ENCODE measurements at regions not wholly inside any gene's neighbourhood (a gene's known extent, or its start where the extent isn't known, plus 50 kb on each side); places are given as distances from the start of the nearest gene placed in this dataset.

DNA sequence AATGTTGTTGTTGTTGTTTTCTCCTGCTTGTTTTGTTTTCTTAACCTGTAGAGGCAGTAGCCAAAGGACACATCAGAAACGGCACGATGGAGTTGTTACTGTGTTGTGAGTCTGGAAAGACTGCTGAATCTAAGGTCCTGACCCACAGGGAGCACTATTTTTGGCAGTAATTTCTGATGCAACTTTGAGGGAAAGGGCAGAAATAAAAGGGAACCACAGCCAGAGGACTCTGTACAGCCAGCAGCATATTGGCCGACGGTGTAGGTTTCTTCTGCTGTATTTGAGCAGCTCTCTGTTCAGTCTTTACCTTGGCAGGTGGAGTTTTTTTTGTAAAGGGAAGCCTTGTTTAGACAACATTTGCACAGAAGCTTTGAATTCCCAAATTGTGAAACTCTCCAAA, 203.0 kb upstream of the GPR101 start:
- Histone ChIP-seq H3K9me3 (ENCODE audit: low read depth) (no peaks in the 10 kb centered on the region), H3K4me3 (no peak overlapping the region), H3K27ac (no peak overlapping the region), H3K27me3 (no peaks in the 10 kb centered on the region), H3K9me2 (replicated peaks; ENCODE audit: insufficient read depth) (no peaks in the 10 kb centered on the region), H3K4me2 (no peak overlapping the region), H3K36me3 (replicated peaks; ENCODE audit: insufficient read depth, low read depth) (no peaks in the 10 kb centered on the region), H2AFZ (no peak overlapping the region), H4K20me1 (ENCODE audit: insufficient read depth, poor library complexity, severe bottlenecking) (no peaks in the 10 kb centered on the region), H3K4me1 (ENCODE audit: insufficient read depth) (no peaks in the 10 kb centered on the region), H3K79me2 (no peaks in the 10 kb centered on the region)
- WGBS (ENCODE audit: low lambda C conversion rate, missing lambda C conversion rate) = 78% methylated on average over 4 of the region's 4 CpGs
- DNase-seq (ENCODE audit: low spot score) = no peak
- TF ChIP-seq, protein P1, sequence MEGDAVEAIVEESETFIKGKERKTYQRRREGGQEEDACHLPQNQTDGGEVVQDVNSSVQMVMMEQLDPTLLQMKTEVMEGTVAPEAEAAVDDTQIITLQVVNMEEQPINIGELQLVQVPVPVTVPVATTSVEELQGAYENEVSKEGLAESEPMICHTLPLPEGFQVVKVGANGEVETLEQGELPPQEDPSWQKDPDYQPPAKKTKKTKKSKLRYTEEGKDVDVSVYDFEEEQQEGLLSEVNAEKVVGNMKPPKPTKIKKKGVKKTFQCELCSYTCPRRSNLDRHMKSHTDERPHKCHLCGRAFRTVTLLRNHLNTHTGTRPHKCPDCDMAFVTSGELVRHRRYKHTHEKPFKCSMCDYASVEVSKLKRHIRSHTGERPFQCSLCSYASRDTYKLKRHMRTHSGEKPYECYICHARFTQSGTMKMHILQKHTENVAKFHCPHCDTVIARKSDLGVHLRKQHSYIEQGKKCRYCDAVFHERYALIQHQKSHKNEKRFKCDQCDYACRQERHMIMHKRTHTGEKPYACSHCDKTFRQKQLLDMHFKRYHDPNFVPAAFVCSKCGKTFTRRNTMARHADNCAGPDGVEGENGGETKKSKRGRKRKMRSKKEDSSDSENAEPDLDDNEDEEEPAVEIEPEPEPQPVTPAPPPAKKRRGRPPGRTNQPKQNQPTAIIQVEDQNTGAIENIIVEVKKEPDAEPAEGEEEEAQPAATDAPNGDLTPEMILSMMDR (IDR thresholded peaks at IDR 0.05; ENCODE audit: poor library complexity) = no peak
- TF ChIP-seq EZH2 (IDR thresholded peaks at IDR 0.05; ENCODE audit: borderline replicate concordance) = no peak
- TF ChIP-seq EZH2phosphoT487 (IDR thresholded peaks at IDR 0.05; ENCODE audit: low read depth, severe bottlenecking, unreplicated experiment) = no peak

DNA sequence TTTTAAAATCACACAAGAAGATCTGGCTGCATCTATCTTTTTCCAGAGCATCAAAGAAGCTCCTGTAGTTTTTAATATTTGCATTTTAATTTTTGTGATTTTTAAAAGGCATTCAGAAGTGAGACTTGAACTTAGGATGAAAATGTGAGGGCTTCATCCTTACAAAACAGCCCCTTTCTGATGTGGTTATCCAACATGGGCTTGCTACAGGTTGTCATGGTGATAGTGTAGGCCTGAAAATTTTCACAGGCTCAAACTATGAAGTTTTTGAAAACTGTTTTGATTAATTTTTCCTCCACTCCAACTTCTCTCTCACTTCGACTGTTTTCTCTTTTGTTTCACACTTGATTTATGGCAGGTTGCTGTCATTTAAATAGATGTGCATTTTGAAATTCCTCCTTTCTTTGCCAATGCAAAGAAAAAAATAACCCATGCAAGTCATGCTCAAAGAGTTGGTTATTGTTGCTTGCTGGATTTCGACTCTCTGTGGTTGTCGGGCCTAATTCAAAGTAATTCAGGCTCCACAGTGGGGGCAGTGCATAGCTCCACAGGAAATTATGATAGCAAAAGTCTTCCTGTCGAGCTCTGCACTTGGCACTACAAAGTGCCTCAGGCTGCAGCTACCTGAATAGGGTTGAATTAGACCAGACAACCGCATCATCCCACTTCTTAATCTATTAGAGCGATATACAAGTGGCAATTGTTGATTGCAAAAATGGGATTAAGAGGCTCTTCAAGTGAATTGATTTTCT, 201.0 kb upstream of the GPR101 start:
- no peaks in the 10 kb centered on the region for H4K20me1 ChIP-seq (ENCODE audit: insufficient read depth, poor library complexity, severe bottlenecking)
- TF ChIP-seq, protein P1 (IDR thresholded peaks at IDR 0.05; ENCODE audit: poor library complexity) = no peak
- TF ChIP-seq EZH2phosphoT487 (IDR thresholded peaks at IDR 0.05; ENCODE audit: low read depth, severe bottlenecking, unreplicated experiment) = no peak
- no peak for TF ChIP-seq EZH2 (IDR thresholded peaks at IDR 0.05; ENCODE audit: borderline replicate concordance)
- H3K4me2 ChIP-seq = no peak overlapping the region
- H3K27ac ChIP-seq = no peak overlapping the region
- DNase-seq (ENCODE audit: low spot score) = no peak
- no peaks in the 10 kb centered on the region for H3K27me3 ChIP-seq
- H3K9me2 ChIP-seq (replicated peaks; ENCODE audit: insufficient read depth) = no peaks in the 10 kb centered on the region
- 72% methylated on average over 6 of the region's 6 CpGs for WGBS (ENCODE audit: low lambda C conversion rate, missing lambda C conversion rate)
- H3K4me3 ChIP-seq = no peak overlapping the region
- no peaks in the 10 kb centered on the region for H3K79me2 ChIP-seq
- H3K36me3 ChIP-seq (replicated peaks; ENCODE audit: insufficient read depth, low read depth) = no peaks in the 10 kb centered on the region
- no peaks in the 10 kb centered on the region for H3K4me1 ChIP-seq (ENCODE audit: insufficient read depth)
- H3K9me3 ChIP-seq (ENCODE audit: low read depth) = no peaks in the 10 kb centered on the region
- H2AFZ ChIP-seq = no peak overlapping the region

DNA sequence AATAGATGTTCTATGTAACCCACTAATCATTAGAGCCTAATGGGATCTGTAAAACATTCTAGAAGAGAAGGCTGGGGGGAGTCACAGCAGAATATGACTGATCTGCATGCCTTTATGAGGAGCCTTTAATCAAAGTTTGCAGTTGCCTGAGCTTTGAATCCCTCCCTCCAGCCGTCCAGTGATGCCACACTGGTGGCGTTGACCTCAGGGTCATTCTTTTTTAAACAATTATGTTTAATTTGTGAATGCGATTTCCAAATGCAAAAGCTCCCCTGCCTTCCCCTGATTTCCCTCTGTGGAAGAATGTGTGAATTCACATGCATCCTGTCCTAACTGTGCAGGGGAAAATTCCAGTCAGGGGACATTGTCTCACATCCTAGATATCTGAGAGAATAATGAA, 199.7 kb upstream of the GPR101 start:
- H2AFZ ChIP-seq = no peak overlapping the region
- no peaks in the 10 kb centered on the region for H3K27me3 ChIP-seq
- H3K4me2 ChIP-seq = no peak overlapping the region
- H3K4me3 ChIP-seq = no peak overlapping the region
- H3K27ac ChIP-seq = no peak overlapping the region
- no peaks in the 10 kb centered on the region for H3K4me1 ChIP-seq (ENCODE audit: insufficient read depth)
- TF ChIP-seq EZH2 (IDR thresholded peaks at IDR 0.05; ENCODE audit: borderline replicate concordance) (no peak), EZH2phosphoT487 (IDR thresholded peaks at IDR 0.05; ENCODE audit: low read depth, severe bottlenecking, unreplicated experiment) (no peak)
- TF ChIP-seq, protein P1 (IDR thresholded peaks at IDR 0.05; ENCODE audit: poor library complexity) = no peak
- no peaks in the 10 kb centered on the region for H4K20me1 ChIP-seq (ENCODE audit: insufficient read depth, poor library complexity, severe bottlenecking)
- H3K9me2 ChIP-seq (replicated peaks; ENCODE audit: insufficient read depth) = no peaks in the 10 kb centered on the region
- no peak for DNase-seq (ENCODE audit: low spot score)
- 48% methylated on average over 3 of the region's 3 CpGs for WGBS (ENCODE audit: low lambda C conversion rate, missing lambda C conversion rate)
- H3K36me3 ChIP-seq (replicated peaks; ENCODE audit: insufficient read depth, low read depth) = no peaks in the 10 kb centered on the region
- no peaks in the 10 kb centered on the region for H3K79me2 ChIP-seq
- H3K9me3 ChIP-seq (ENCODE audit: low read depth) = no peaks in the 10 kb centered on the region
